Osteoblast (primary cell): ENCODE measurements at regions not wholly inside any gene's neighbourhood (a gene's known extent, or its start where the extent isn't known, plus 50 kb on each side); places are given as distances from the start of the nearest gene placed in this dataset.

Experiments used
- DNase-seq: peaks from one replicate; pipeline ENCODE4 v3.0.0; 2011; ENCODE audit warnings: low spot score, mixed read lengths; ENCODE audit not compliant: insufficient read length; ENCODE audit errors: missing footprints
- H2AFZ ChIP-seq: 2 replicates; pipeline ENCODE4 v1.6.0; 2011; ENCODE audit warnings: mild to moderate bottlenecking, low read length
- H3K27ac ChIP-seq: 2 replicates; pipeline ENCODE4 v1.5.1; 2011; ENCODE audit warnings: mild to moderate bottlenecking, low read depth, low read length, moderate library complexity
- H3K27me3 ChIP-seq: 2 replicates; pipeline ENCODE4 v1.6.0; 2012; ENCODE audit warnings: mild to moderate bottlenecking, control low read depth, inconsistent platforms, low read length, moderate library complexity; ENCODE audit not compliant: insufficient read depth
- H3K36me3 ChIP-seq: 2 replicates; pipeline ENCODE4 v1.5.1; 2011; ENCODE audit warnings: mild to moderate bottlenecking, low read length, control low read depth, moderate library complexity; ENCODE audit not compliant: insufficient read depth
- H3K4me1 ChIP-seq: 2 replicates; pipeline ENCODE4 v1.5.1; 2011; ENCODE audit warnings: mild to moderate bottlenecking, low read length, control low read depth, moderate library complexity; ENCODE audit not compliant: insufficient read depth
- H3K4me2 ChIP-seq: 2 replicates; pipeline ENCODE4 v1.6.0; 2011; ENCODE audit warnings: mild to moderate bottlenecking, low read length; ENCODE audit not compliant: insufficient read depth
- H3K4me3 ChIP-seq: fragments of 200-600 bp; sonication (generic); 3 replicates; pipeline ENCODE4 v1.5.1; 2012; ENCODE audit warnings: mild to moderate bottlenecking, low read length, inconsistent platforms; ENCODE audit not compliant: insufficient read depth
- H3K79me2 ChIP-seq: 2 replicates; pipeline ENCODE4 v1.6.0; 2012; ENCODE audit warnings: mild to moderate bottlenecking, low read length, control low read depth, inconsistent platforms; ENCODE audit not compliant: insufficient read depth
- H3K9me3 ChIP-seq: 2 replicates; pipeline ENCODE4 v1.5.1; 2011; ENCODE audit warnings: low read depth, low read length, control low read depth
- H4K20me1 ChIP-seq: 2 replicates; pipeline ENCODE4 v1.6.0; 2012; ENCODE audit warnings: mild to moderate bottlenecking, low read length, control low read depth; ENCODE audit not compliant: insufficient read depth
- TF ChIP-seq, protein P1 (sequence below): IDR thresholded peaks from 2 replicates; pipeline ENCODE4 v1.5.1; 2011; ENCODE audit warnings: mild to moderate bottlenecking, low read depth, low read length, moderate library complexity; ENCODE audit errors: extremely low read depth

DNA sequence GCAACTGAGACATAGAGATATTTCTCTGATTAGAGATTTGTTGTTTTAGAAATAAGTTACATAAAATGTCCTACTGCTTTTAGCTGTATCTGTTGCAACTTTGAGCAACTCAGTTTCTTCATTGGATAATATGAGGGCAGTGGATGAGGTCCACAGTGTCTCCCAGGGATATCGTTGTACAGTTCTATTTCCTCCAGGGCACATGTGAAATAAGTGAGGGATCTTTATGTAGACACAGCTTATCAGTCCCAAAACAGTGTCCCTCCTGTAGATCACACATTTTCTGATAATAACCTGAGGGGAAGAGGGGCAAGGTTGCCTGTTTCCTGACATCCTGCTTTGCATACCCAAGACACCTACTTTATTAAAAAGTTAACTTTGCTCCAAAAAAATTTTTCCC lies 1231.2 kb upstream of the ZEB2 start:
- Histone ChIP-seq H3K27ac (peak overlapping the region; percentile 80), H3K27me3 (no peaks in the 10 kb centered on the region), H3K79me2 (no peaks in the 10 kb centered on the region), H3K4me3 (no peak overlapping the region), H2AFZ (peak overlapping the region; percentile 67), H3K4me2 (peak overlapping the region; percentile 81), H4K20me1 (no peaks in the 10 kb centered on the region), H3K36me3 (no peaks in the 10 kb centered on the region), H3K4me1 (peaks cover 23% of the 10 kb centered on the region), H3K9me3 (no peaks in the 10 kb centered on the region)
- TF ChIP-seq, protein P1, sequence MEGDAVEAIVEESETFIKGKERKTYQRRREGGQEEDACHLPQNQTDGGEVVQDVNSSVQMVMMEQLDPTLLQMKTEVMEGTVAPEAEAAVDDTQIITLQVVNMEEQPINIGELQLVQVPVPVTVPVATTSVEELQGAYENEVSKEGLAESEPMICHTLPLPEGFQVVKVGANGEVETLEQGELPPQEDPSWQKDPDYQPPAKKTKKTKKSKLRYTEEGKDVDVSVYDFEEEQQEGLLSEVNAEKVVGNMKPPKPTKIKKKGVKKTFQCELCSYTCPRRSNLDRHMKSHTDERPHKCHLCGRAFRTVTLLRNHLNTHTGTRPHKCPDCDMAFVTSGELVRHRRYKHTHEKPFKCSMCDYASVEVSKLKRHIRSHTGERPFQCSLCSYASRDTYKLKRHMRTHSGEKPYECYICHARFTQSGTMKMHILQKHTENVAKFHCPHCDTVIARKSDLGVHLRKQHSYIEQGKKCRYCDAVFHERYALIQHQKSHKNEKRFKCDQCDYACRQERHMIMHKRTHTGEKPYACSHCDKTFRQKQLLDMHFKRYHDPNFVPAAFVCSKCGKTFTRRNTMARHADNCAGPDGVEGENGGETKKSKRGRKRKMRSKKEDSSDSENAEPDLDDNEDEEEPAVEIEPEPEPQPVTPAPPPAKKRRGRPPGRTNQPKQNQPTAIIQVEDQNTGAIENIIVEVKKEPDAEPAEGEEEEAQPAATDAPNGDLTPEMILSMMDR = no peak
- DNase-seq = no peak

DNA sequence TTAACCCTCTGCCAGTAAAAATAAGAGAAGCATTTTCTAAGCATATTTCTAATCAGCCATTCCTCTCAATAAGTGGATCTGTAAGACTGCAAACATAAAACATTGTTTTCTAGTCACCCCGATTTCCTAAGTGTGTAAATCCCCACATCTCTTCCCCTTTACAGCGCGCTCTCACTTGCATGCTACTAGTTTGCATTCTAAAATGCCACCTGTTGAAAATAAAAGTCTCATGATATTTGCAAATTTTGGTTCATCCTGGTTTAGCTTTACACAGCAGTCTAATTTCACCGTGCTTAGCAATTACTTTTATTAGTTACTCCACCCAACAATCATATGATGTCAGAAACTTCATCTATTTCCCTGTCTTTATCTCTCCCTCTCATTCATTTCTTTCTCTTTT lies 1230.7 kb upstream of the ZEB2 start:
- DNase-seq = no peak
- peak overlapping the region; percentile 67 for H2AFZ ChIP-seq
- H4K20me1 ChIP-seq = no peaks in the 10 kb centered on the region
- no peaks in the 10 kb centered on the region for H3K27me3 ChIP-seq
- no peaks in the 10 kb centered on the region for H3K9me3 ChIP-seq
- TF ChIP-seq, protein P1 = no peak
- no peaks in the 10 kb centered on the region for H3K36me3 ChIP-seq
- no peaks in the 10 kb centered on the region for H3K79me2 ChIP-seq
- peaks cover 23% of the 10 kb centered on the region for H3K4me1 ChIP-seq
- no peak overlapping the region for H3K4me3 ChIP-seq
- no peak overlapping the region for H3K4me2 ChIP-seq
- peak overlapping the region; percentile 80 for H3K27ac ChIP-seq

DNA sequence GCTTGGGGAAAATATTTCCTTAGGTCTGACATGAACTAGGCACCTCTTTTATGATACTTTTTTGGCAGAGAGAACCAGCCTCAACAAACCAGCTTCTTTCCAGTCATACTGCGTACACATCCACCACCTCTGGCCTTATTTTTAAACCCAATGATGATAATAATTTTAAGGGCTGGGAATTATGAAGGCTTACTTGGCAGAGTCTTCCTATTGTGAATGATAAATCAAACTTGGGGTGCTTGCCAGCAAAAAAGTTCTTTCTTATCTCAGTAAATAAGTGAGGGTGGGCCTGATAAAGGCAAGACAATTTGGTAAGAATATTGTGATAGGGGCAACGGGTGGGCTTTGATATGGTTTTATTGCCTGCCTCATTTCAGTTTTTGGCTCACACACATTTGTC lies 1230.2 kb upstream of the ZEB2 start:
- H2AFZ ChIP-seq = no peak overlapping the region
- no peak overlapping the region for H3K27ac ChIP-seq
- no peaks in the 10 kb centered on the region for H3K27me3 ChIP-seq
- H3K9me3 ChIP-seq = no peaks in the 10 kb centered on the region
- H4K20me1 ChIP-seq = no peaks in the 10 kb centered on the region
- DNase-seq = no peak
- no peaks in the 10 kb centered on the region for H3K36me3 ChIP-seq
- peaks cover 23% of the 10 kb centered on the region for H3K4me1 ChIP-seq
- H3K4me3 ChIP-seq = no peak overlapping the region
- H3K79me2 ChIP-seq = no peaks in the 10 kb centered on the region
- TF ChIP-seq, protein P1 = no peak
- no peak overlapping the region for H3K4me2 ChIP-seq

DNA sequence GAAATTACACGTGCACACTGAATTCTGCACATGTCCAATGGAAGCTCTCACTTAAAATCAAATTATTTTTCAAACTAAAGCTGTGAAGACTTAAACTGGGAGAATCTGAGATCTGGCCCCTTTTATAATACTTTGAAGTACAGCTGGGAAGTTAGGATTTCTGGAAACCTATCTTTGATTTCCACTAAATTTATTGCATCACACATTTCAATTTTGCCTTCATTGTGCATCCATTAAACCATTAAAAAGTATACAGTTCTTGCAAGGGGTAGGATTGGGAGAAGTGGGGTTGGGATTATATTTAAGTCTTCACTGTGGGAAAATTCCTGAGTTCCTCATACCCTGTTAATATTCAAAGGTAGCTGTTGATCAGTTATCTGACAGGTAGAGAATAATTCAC lies 1229.6 kb upstream of the ZEB2 start:
- no peaks in the 10 kb centered on the region for H3K9me3 ChIP-seq
- H4K20me1 ChIP-seq = no peaks in the 10 kb centered on the region
- H3K36me3 ChIP-seq = no peaks in the 10 kb centered on the region
- H3K4me2 ChIP-seq = no peak overlapping the region
- TF ChIP-seq, protein P1 = no peak
- no peak overlapping the region for H3K4me3 ChIP-seq
- H2AFZ ChIP-seq = no peak overlapping the region
- H3K79me2 ChIP-seq = no peaks in the 10 kb centered on the region
- H3K27ac ChIP-seq = no peak overlapping the region
- H3K4me1 ChIP-seq = peaks cover 28% of the 10 kb centered on the region
- H3K27me3 ChIP-seq = no peaks in the 10 kb centered on the region
- DNase-seq = no peak
